ENCODE measurements at regions not wholly inside any gene's neighbourhood (a gene's known extent, or its start where the extent isn't known, plus 50 kb on each side); places are given as distances from the start of the nearest gene placed in this dataset.

- TF ChIP-seq SIN3A (conservative IDR thresholded peaks at IDR 0.05 in 1 of 2, IDR thresholded peaks at IDR 0.05 in 1 of 2; ENCODE audit: low read depth in 1 of 2, low read length in 2 of 2) = no peak
- TF ChIP-seq, protein P1, sequence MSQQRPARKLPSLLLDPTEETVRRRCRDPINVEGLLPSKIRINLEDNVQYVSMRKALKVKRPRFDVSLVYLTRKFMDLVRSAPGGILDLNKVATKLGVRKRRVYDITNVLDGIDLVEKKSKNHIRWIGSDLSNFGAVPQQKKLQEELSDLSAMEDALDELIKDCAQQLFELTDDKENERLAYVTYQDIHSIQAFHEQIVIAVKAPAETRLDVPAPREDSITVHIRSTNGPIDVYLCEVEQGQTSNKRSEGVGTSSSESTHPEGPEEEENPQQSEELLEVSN (IDR thresholded peaks at IDR 0.05) = no peak
- TF ChIP-seq TBP (IDR thresholded peaks at IDR 0.05; ENCODE audit: low read depth, low read length) = no peak
- TF ChIP-seq CBX5 (IDR thresholded peaks at IDR 0.05; ENCODE audit: low read depth, low read length) = no peak
- no peak for TF ChIP-seq JUND (IDR thresholded peaks at IDR 0.05; ENCODE audit: low read length)
These were observed 831.0 kb downstream of the TUSC7 start (continued) for GRCh38 chr3:117540597-117540996.
